Effector memory CD4-positive, alpha-beta T cell (primary cell): ENCODE measurements at regions not wholly inside any gene's neighbourhood (a gene's known extent, or its start where the extent isn't known, plus 50 kb on each side); places are given as distances from the start of the nearest gene placed in this dataset.

ENCODE experiments used
- DNase-seq, 3 donors: peaks; one replicate each; pipeline ENCODE4 v3.0.0-alpha.2; 2020
- H3K27ac ChIP-seq: 2 replicates; pipeline ENCODE4 v1.7.0; 2013; ENCODE audit warnings: mild to moderate bottlenecking, low read length, moderate library complexity; ENCODE audit not compliant: insufficient read depth, poor library complexity, severe bottlenecking
- H3K27me3 ChIP-seq: replicated peaks from 2 replicates; pipeline ENCODE4 v1.7.0; 2013; ENCODE audit warnings: mild to moderate bottlenecking, low read length; ENCODE audit not compliant: insufficient read depth, control insufficient read depth, poor library complexity, severe bottlenecking
- H3K36me3 ChIP-seq: 2 replicates; pipeline ENCODE4 v1.7.0; 2013; ENCODE audit warnings: mild to moderate bottlenecking, low read length, moderate library complexity; ENCODE audit not compliant: control insufficient read depth, insufficient read depth
- H3K4me1 ChIP-seq: 2 replicates; pipeline ENCODE4 v1.7.0; 2013; ENCODE audit warnings: low read length, mild to moderate bottlenecking; ENCODE audit not compliant: control insufficient read depth, insufficient read depth, poor library complexity, severe bottlenecking
- H3K4me3 ChIP-seq: 2 replicates; pipeline ENCODE4 v1.7.0; 2013; ENCODE audit warnings: low read length, low read depth, mild to moderate bottlenecking; ENCODE audit not compliant: insufficient read depth, poor library complexity, severe bottlenecking
- H3K9me3 ChIP-seq: 2 replicates; pipeline ENCODE4 v1.7.0; 2013; ENCODE audit warnings: mild to moderate bottlenecking, low read length, moderate library complexity; ENCODE audit not compliant: control insufficient read depth

DNA sequence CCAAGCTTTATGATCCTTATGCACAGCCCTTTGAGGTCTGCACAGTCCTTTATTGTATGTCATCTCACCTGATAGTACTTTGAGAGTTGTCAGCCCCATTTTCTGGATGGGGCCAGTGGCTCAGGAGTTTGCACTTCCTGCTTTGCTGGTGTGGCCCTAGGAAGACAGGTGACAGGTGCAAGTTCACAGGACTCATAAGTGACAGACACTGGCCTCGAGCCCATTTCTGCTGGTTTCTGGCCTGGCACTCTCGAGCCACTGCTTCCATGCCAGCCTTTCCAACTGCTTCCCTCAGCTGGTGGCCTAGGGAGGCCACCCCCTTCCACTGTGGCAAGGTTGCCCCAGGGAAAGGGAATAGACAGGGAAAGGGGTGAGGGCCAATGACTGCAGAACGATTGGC is 84.4 kb upstream of the CCL1 start:
- Histone ChIP-seq H3K4me3 (no peak overlapping the region), H3K27ac (no peak overlapping the region), H3K9me3 (no peaks in the 10 kb centered on the region), H3K36me3 (no peaks in the 10 kb centered on the region), H3K27me3 (no peaks in the 10 kb centered on the region), H3K4me1 (no peaks in the 10 kb centered on the region)
- DNase-seq, result no peak

DNA sequence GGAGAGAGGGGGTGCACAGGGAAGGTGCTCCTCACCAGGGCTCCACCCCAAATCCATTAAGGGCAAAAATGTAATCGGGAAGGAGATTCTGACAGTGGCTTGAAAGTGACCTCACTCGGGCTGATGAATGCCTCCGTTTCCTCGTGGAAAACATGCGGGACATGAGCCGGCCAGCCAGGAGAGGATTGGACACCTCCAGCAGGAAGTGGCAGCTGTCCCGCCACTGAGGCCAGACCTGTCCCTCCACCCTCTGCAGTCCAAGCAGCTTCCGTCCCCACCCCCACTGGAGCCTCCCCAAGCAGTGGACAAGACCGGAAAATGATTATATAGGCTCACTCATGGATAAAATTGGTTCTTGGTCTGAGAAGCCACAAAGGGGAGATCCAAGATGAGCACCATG is 82.1 kb upstream of the CCL1 start:
- DNase-seq, result no peak
- H3K27me3 ChIP-seq, result no peaks in the 10 kb centered on the region
- no peaks in the 10 kb centered on the region for H3K36me3 ChIP-seq
- H3K4me1 ChIP-seq, result no peaks in the 10 kb centered on the region
- H3K4me3 ChIP-seq, result no peak overlapping the region
- H3K27ac ChIP-seq, result no peak overlapping the region
- no peaks in the 10 kb centered on the region for H3K9me3 ChIP-seq

DNA sequence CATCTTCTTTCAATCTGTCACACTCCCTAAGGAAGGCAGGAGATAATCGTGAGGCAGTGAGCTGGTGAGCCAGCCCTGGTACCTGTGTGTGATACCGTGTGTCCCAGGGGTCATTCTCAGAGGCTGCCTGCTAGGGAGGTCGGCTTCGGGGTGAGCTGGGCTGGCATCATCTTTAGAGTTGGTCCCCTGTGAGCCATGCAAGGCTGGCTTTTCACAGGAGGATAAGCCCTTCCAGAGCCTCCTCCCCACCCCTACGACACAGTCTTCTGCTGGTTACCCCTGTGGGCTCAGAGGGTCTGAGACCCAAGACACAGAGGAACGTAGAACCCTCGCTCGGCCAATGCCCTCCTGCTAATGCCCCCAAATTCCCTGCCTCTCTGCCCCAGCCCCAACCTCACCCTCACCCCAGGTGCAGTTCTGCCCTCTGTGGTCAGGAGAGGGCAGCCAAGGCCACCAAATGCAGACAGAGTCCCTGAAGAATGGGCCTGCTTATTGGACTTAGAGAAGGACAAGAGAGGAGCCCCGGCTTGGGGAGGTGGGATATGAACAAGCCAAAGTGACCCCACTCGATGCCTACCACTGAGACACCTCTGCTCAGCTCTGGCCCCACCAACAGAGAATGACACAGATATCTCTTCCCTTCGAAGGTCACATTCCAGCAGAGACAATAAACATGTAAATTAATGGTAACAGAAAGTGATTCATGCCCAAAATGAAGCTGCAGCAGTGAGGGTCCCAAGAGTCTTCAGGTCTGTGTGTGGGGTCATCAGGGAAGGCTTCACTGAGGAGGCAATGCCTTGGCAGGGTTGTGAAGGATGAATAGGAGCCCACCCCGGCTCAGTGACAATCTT is 80.8 kb upstream of the CCL1 start:
- Histone ChIP-seq H3K4me3 (no peak overlapping the region), H3K9me3 (no peaks in the 10 kb centered on the region), H3K27ac (no peak overlapping the region), H3K27me3 (no peaks in the 10 kb centered on the region), H3K36me3 (no peaks in the 10 kb centered on the region), H3K4me1 (no peaks in the 10 kb centered on the region)
- DNase-seq, result no peak

DNA sequence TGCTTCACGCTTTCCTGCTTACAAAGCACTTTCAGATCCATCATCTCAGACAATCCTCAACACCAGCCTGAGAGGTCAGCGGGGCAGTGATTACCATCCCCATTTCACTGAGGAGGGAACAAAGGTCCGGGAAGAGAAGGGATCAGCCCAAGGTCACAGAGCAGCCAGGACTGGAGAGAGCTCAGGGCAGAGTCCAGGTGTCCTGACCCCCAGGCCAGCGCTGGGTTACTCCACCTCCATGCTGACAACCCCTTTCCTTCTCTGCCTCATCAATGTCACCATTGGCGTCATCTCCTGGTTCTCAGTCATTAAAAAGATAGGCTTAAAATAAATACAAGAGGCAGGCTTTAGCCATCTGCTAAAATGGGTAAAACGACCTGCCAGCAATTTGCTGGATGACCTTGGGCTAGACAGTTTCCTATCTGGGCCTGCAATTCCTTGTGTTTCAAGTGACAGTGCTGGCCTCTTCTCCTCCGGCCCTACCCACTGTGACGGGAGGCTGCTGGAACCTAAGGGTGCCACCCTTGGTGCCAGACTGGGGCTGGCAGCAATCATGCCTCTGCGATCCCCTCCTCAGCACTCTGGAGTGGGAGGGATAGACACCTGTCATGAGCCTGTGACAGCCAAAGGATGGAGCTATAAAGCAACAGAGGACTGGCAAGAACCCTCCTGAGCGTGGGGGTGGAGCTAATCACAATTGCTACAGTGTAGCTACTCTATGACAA is 79.5 kb upstream of the CCL1 start:
- no peaks in the 10 kb centered on the region for H3K36me3 ChIP-seq
- H3K27ac ChIP-seq, result no peak overlapping the region
- no peak overlapping the region for H3K4me3 ChIP-seq
- DNase-seq, result no peak
- H3K4me1 ChIP-seq, result no peaks in the 10 kb centered on the region
- H3K9me3 ChIP-seq, result no peaks in the 10 kb centered on the region
- no peaks in the 10 kb centered on the region for H3K27me3 ChIP-seq

DNA sequence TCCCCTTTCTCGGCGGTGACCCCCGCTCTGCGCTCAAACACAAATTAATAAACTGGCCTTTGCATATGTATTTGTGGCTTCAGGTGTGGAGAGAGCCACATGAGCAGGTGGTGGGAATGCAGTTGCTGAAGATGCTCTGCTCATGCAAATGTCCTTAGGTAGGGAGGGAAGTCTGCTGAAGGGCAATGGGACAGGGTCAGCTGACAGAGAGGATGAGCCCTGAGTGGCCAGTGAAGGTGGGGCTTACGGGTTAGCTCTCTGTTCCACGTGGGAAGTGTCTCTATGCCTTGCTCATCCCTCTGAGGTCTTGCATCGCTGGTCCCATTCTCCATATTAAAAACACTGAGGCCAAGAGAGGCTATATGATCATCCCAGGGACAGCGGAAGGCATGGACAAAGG is 74.2 kb upstream of the CCL1 start:
- Histone ChIP-seq H3K27ac (no peak overlapping the region), H3K36me3 (no peaks in the 10 kb centered on the region), H3K27me3 (peaks cover 4% of the 10 kb centered on the region), H3K4me3 (no peak overlapping the region), H3K9me3 (no peaks in the 10 kb centered on the region), H3K4me1 (no peaks in the 10 kb centered on the region)
- DNase-seq, result no peak

DNA sequence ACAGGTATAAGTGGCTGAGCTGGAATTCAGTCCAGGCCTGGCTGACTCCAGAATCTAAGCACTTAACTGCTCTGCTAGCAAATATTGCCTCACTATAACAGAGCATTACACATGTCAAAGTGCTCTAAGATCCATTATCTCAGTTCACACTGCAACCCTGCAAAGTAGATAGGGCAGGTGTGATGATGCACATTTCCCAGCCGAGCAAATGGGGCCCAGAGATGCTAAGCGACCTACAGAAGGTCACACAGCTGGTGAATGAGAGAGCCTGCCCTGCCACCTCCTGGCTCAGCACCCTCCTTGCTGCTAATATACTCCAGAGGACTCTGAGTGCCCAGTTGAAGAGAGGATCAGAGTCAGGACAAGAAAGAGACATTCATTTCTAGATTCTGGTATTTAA is 73.6 kb upstream of the CCL1 start:
- H3K27ac ChIP-seq, result no peak overlapping the region
- peaks cover 4% of the 10 kb centered on the region for H3K27me3 ChIP-seq

DNA sequence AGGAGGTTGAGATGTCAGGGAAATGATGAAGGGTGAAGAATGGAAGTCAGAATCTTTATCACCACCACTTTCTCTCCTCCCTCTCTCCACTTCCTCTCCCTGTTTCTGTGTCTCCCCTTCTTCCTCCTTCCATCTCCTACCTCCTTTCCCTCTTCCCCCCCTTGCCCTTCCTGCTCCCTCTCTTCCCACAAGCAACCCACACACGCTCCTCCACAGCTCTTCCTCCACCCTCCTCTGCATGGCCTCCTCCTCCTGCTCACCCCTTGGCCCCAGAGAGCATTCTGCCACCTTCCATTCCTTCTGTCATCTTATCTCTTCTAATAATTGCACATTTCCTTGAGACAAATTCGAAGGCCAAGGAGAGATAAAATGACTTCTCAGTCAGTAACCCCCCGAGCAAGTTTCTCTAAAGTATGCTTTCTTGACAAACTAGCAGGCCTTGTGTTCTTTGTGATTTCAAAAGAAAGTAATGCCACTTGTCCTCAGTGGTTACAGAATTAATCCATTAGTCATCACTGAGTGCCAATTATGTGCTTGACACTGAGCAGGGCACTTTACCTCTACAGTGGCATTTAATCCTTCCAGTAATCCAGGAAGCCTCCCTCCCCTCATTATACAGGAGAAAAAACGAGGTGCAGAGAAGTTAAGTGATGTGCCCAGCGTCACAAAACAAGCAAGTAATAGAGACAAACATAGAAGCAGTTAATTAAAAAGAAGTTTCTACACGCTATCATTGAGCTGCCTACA is 72.3 kb upstream of the CCL1 start:
- Histone ChIP-seq H3K4me1 (no peaks in the 10 kb centered on the region), H3K9me3 (no peaks in the 10 kb centered on the region), H3K27ac (no peak overlapping the region), H3K4me3 (no peak overlapping the region), H3K27me3 (peaks cover 4% of the 10 kb centered on the region), H3K36me3 (no peaks in the 10 kb centered on the region)
- no peak for DNase-seq

More for the DNA sequence above, 73.6 kb upstream of the CCL1 start:
- DNase-seq, result no peak
- no peaks in the 10 kb centered on the region for H3K36me3 ChIP-seq
- H3K9me3 ChIP-seq, result no peaks in the 10 kb centered on the region
- H3K4me1 ChIP-seq, result no peaks in the 10 kb centered on the region
- H3K4me3 ChIP-seq, result no peak overlapping the region

DNA sequence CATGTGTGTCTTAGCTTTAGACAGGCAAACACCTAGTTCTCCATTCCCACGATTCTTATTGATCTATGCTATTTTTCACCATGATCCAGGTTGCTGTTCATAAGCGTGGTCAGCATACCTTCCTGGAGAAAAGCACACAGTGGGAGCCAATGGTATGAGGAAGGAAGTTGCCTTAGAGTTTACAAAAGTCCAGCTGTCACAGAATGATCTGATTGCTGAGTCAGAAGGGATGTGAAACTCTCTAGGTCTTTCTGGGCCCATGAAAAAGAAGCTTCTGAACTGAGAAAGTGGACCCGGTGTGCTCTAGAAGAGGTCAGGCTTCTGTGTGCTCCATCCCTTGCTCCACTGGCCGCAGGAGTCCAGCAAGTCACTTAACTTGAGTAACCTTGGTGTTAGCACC is 71.0 kb upstream of the CCL1 start:
- Histone ChIP-seq H3K4me3 (no peak overlapping the region), H3K27me3 (peaks cover 4% of the 10 kb centered on the region), H3K4me1 (no peaks in the 10 kb centered on the region), H3K27ac (no peak overlapping the region), H3K36me3 (no peaks in the 10 kb centered on the region), H3K9me3 (no peaks in the 10 kb centered on the region)
- DNase-seq, result no peak

DNA sequence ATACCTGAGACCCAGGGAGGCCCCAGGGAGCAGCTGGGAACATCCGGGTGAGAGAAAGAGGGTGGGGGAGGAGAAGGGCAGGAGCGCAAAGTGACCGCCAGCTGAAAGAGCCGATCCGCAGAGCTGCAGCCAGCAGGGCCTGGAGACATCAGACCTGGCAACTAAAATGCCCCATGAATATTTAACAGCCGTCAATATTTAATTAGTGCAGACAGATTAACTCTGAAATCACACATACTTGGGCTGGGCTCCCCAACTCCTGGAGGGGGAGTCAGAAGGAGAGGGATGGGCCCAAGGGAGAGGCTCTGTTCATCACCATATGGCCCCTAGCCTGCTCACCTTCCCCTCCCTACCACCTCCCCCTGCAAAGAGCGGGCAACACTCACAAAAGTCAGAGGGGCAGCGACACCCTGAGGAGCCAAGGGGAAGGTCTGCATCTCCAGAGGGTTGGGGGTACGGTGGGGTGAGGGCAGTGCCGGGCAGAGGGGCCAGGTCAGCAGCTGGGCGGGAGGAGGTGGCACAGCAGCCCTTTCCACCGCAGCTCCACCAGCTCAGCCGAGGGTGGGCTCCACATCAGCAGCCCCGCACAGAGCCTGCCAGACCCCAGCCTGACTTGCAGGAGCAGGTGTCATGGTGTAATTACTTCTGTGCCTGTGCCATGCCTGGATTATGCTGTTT is 61.9 kb upstream of the CCL1 start:
- Histone ChIP-seq H3K27ac (no peak overlapping the region), H3K9me3 (no peaks in the 10 kb centered on the region), H3K4me1 (no peaks in the 10 kb centered on the region), H3K36me3 (no peaks in the 10 kb centered on the region), H3K4me3 (no peak overlapping the region), H3K27me3 (peaks cover 7% of the 10 kb centered on the region)
- no peak for DNase-seq
